Panc1 (cell line): ENCODE measurements at regions not wholly inside any gene's neighbourhood (a gene's known extent, or its start where the extent isn't known, plus 50 kb on each side); places are given as distances from the start of the nearest gene placed in this dataset.

Experiments
- ATAC-seq: fragments of 200-7000 bp; cut with Tn5 transposase; 2 replicates; pipeline ENCODE4 v1.9.1; 2020; ENCODE audit warnings: mild to moderate bottlenecking, moderate library complexity
- BruUV-seq: library from RNA; stranded (reverse); fragments of 400-500 nt; replicated peaks from 2 replicates; lab custom pipeline; 2021; lab: Mats Ljungman, UMichigan
- CTCF ChIA-PET: fragments of 300-600 bp; sonication (Branson Sonifier 250); formaldehyde crosslinking; loops from one replicate; lab custom pipeline; 2022; ENCODE audit warnings: antibody characterized with exemption; lab: Charles Lee
- POLR2A ChIA-PET: fragments of 300-600 bp; sonication (Branson Sonifier 250); formaldehyde crosslinking; loops from one replicate; lab custom pipeline; 2022; ENCODE audit warnings: antibody characterized with exemption; lab: Charles Lee
- DNase-seq: peaks from one replicate; pipeline ENCODE4 v3.0.0-alpha.2; 2010; ENCODE audit warnings: low read depth, low spot score
- H3K27ac ChIP-seq: 2 replicates; pipeline ENCODE4 v1.5.1; 2011; ENCODE audit warnings: mild to moderate bottlenecking, low read length, inconsistent platforms
- H3K27me3 ChIP-seq: fragments of 200-500 bp; sonication (Bioruptor generic); 2 replicates; pipeline ENCODE4 v1.6.0; 2014; ENCODE audit warnings: low read length, inconsistent platforms; ENCODE audit not compliant: control insufficient read depth, insufficient read depth
- H3K36me3 ChIP-seq: fragments of 200-500 bp; sonication (Bioruptor generic); 2 replicates; pipeline ENCODE4 v1.5.1; 2014; ENCODE audit warnings: inconsistent platforms, mild to moderate bottlenecking, low read length, moderate library complexity; ENCODE audit not compliant: control insufficient read depth, insufficient read depth
- H3K4me1 ChIP-seq: 2 replicates; pipeline ENCODE4 v1.5.1; 2011; ENCODE audit warnings: inconsistent platforms, mild to moderate bottlenecking, low read length, moderate library complexity; ENCODE audit not compliant: control insufficient read depth, insufficient read depth
- H3K4me3 ChIP-seq, 2 experiments: 2 replicates each; pipeline ENCODE4 v1.5.1; 2011 to 2012; ENCODE audit warnings: low read depth in 2 of 2, low read length in 2 of 2, mild to moderate bottlenecking in 2 of 2, inconsistent platforms in 1 of 2, moderate library complexity in 1 of 2
- H3K9me3 ChIP-seq: fragments of 200-500 bp; sonication (Bioruptor generic); 2 replicates; pipeline ENCODE4 v1.5.1; 2014; ENCODE audit warnings: low read depth, mild to moderate bottlenecking, inconsistent platforms, low read length, moderate library complexity; ENCODE audit not compliant: control insufficient read depth, insufficient read depth
- POLR2AphosphoS5 ChIP-seq: IDR thresholded peaks from 2 replicates; pipeline ENCODE4 v1.6.1; 2012; ENCODE audit warnings: mild to moderate bottlenecking, low read depth, low read length, moderate library complexity
- SIN3A ChIP-seq: IDR thresholded peaks from 2 replicates; pipeline ENCODE4 v1.6.1; 2012; ENCODE audit warnings: low read depth, mild to moderate bottlenecking, low read length, moderate library complexity, borderline replicate concordance; ENCODE audit not compliant: insufficient read depth
- TCF7L2 ChIP-seq: IDR thresholded peaks from 2 replicates; pipeline ENCODE4 v1.6.1; 2011; ENCODE audit warnings: mild to moderate bottlenecking, low read depth, low read length, inconsistent platforms
- in situ Hi-C: cut with HindIII; loops from 2 replicates; pipeline ENCODE4 v1.10.0; 2016; ENCODE audit warnings: low sequenced_read_pairs, low pct_unique_long_range_greater_than_20kb
- intact Hi-C: fragments of 100-400 bp; cut with micrococcal nuclease; formaldehyde crosslinking; loops from one replicate; pipeline ENCODE4 v1.10.0; 2022; ENCODE audit not compliant: unreplicated experiment
- TF ChIP-seq, protein P1 (sequence below), 2 experiments: IDR thresholded peaks; 2 replicates each; pipeline ENCODE4 v1.6.1; 2011 to 2012; ENCODE audit warnings: low read depth in 2 of 2, control low read depth in 1 of 2, low read length in 1 of 2, mild to moderate bottlenecking in 1 of 2, moderate library complexity in 1 of 2; ENCODE audit not compliant: insufficient read depth in 1 of 2
- TF ChIP-seq, protein P2 (sequence below): fragments of 450-650 bp; IDR thresholded peaks from 2 replicates; pipeline ENCODE4 v1.5.1; 2017; ENCODE audit warnings: mild to moderate bottlenecking

DNA sequence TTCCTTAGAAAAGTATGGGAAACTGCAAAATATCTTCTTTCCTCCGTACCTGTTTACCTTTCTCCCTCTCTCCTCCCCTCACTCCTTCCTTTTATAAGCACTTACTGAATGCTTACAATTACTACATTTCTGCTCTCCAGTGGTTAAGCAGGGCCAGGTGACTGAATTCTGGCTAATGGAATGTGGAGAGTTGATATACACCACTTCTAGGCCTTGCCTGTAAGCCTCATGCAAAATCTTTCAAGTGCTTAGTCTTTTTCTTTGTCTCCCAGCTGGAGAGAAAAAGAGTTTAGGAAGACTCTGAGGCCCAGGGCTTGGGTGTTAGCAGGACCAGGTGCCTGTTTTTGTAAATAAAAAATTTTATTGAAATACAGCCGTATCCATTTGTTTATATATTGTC lies 77.7 kb upstream of the CACNA1E start:
- peaks cover 8% of the 10 kb centered on the region for H3K27me3 ChIP-seq
- ChIA-PET POLR2A (no interaction called here), CTCF (no interaction called here)
- no peak overlapping the region for H3K4me3 ChIP-seq
- intact Hi-C loops = no loop called here
- DNase-seq (no peak), ATAC-seq (no peak)
- H3K36me3 ChIP-seq = no peaks in the 10 kb centered on the region
- H3K4me1 ChIP-seq = no peaks in the 10 kb centered on the region
- H3K27ac ChIP-seq = no peak overlapping the region
- in situ Hi-C loops = no loop called here
- TF ChIP-seq TCF7L2 (no peak), POLR2AphosphoS5 (no peak), SIN3A (no peak)
- TF ChIP-seq, protein P1, sequence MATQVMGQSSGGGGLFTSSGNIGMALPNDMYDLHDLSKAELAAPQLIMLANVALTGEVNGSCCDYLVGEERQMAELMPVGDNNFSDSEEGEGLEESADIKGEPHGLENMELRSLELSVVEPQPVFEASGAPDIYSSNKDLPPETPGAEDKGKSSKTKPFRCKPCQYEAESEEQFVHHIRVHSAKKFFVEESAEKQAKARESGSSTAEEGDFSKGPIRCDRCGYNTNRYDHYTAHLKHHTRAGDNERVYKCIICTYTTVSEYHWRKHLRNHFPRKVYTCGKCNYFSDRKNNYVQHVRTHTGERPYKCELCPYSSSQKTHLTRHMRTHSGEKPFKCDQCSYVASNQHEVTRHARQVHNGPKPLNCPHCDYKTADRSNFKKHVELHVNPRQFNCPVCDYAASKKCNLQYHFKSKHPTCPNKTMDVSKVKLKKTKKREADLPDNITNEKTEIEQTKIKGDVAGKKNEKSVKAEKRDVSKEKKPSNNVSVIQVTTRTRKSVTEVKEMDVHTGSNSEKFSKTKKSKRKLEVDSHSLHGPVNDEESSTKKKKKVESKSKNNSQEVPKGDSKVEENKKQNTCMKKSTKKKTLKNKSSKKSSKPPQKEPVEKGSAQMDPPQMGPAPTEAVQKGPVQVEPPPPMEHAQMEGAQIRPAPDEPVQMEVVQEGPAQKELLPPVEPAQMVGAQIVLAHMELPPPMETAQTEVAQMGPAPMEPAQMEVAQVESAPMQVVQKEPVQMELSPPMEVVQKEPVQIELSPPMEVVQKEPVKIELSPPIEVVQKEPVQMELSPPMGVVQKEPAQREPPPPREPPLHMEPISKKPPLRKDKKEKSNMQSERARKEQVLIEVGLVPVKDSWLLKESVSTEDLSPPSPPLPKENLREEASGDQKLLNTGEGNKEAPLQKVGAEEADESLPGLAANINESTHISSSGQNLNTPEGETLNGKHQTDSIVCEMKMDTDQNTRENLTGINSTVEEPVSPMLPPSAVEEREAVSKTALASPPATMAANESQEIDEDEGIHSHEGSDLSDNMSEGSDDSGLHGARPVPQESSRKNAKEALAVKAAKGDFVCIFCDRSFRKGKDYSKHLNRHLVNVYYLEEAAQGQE (IDR thresholded peaks at IDR 0.05; ENCODE audit: insufficient read depth in 1 of 2, low read depth in 2 of 2, low read length in 1 of 2) = no peak
- TF ChIP-seq, protein P2, sequence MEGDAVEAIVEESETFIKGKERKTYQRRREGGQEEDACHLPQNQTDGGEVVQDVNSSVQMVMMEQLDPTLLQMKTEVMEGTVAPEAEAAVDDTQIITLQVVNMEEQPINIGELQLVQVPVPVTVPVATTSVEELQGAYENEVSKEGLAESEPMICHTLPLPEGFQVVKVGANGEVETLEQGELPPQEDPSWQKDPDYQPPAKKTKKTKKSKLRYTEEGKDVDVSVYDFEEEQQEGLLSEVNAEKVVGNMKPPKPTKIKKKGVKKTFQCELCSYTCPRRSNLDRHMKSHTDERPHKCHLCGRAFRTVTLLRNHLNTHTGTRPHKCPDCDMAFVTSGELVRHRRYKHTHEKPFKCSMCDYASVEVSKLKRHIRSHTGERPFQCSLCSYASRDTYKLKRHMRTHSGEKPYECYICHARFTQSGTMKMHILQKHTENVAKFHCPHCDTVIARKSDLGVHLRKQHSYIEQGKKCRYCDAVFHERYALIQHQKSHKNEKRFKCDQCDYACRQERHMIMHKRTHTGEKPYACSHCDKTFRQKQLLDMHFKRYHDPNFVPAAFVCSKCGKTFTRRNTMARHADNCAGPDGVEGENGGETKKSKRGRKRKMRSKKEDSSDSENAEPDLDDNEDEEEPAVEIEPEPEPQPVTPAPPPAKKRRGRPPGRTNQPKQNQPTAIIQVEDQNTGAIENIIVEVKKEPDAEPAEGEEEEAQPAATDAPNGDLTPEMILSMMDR = no peak
- no TSS peak for BruUV-seq
- no peaks in the 10 kb centered on the region for H3K9me3 ChIP-seq

DNA sequence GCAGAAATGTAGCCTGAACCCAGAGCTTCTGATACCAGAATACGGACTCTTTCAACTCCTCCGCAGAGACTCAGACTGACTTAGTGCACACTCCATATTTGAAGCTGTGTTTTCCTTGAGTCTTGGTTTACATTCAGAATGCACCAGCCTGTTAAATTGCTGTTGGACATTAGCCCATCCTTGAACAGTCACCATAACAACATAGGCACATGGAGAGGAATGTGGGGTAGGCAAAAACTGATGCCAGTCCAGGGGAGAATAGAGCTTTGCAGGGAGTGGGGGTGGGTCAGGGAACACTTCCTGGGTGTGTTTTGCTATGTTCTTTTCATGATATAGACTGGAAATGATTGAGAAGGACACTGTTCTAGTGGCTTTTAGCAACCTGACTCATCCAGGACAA lies 76.3 kb upstream of the CACNA1E start:
- in situ Hi-C loops (no loop called here), intact Hi-C loops (no loop called here)
- ChIA-PET POLR2A (no interaction called here), CTCF (interaction anchor here (0.6 kb wide), 1 partner anchor 18 kb away, joined by 4 read pairs; no protein-coding TSS in a partner anchor)
- DNase-seq (no peak), ATAC-seq (no peak)
- no peak for TF ChIP-seq POLR2AphosphoS5
- TF ChIP-seq, protein P1 (IDR thresholded peaks at IDR 0.05; ENCODE audit: insufficient read depth in 1 of 2, low read depth in 2 of 2, low read length in 1 of 2) = no peak
- TF ChIP-seq SIN3A = no peak
- TF ChIP-seq TCF7L2 = no peak
- H3K9me3 ChIP-seq = no peaks in the 10 kb centered on the region
- H3K36me3 ChIP-seq = no peaks in the 10 kb centered on the region
- H3K4me1 ChIP-seq = no peaks in the 10 kb centered on the region
- H3K4me3 ChIP-seq = no peak overlapping the region
- peaks cover 8% of the 10 kb centered on the region for H3K27me3 ChIP-seq
- BruUV-seq = no TSS peak
- no peak overlapping the region for H3K27ac ChIP-seq
